ENCODE measurements at regions not wholly inside any gene's neighbourhood (a gene's known extent, or its start where the extent isn't known, plus 50 kb on each side); places are given as distances from the start of the nearest gene placed in this dataset.

- DNase-seq (ENCODE audit: low spot score), result no peak
- no peak for ATAC-seq (ENCODE audit: low FRiP score)
- no peak for TF ChIP-seq CTCF (IDR thresholded peaks at IDR 0.05)
These were observed 1043.4 kb downstream of the DIAPH3 start for GRCh38 chr13:59120297-59120843.

GRCh38 chr13:59121507-59121906 lies 1042.2 kb downstream of the DIAPH3 start:
- ATAC-seq (ENCODE audit: low FRiP score), result no peak
- no peak for DNase-seq (ENCODE audit: low spot score)
- TF ChIP-seq CTCF (IDR thresholded peaks at IDR 0.05), result no peak

GRCh38 chr13:59126474-59126873 lies 1037.3 kb downstream of the DIAPH3 start:
- DNase-seq (ENCODE audit: low spot score) (no peak), ATAC-seq (ENCODE audit: low FRiP score) (no peak)

GRCh38 chr13:59133903-59134302 lies 1029.8 kb downstream of the DIAPH3 start:
- no peak for ATAC-seq (ENCODE audit: low FRiP score)
- DNase-seq (ENCODE audit: low spot score), result no peak
- TF ChIP-seq CTCF (IDR thresholded peaks at IDR 0.05), result no peak

More at GRCh38 chr13:59126474-59126873, 1037.3 kb downstream of the DIAPH3 start:
- no peak for TF ChIP-seq CTCF (IDR thresholded peaks at IDR 0.05)

GRCh38 chr13:59144700-59145099 lies 1019.0 kb downstream of the DIAPH3 start:
- ATAC-seq (ENCODE audit: low FRiP score), result no peak
- no peak for DNase-seq (ENCODE audit: low spot score)
- TF ChIP-seq CTCF (IDR thresholded peaks at IDR 0.05), result no peak

GRCh38 chr13:59145381-59145780 lies 1018.3 kb downstream of the DIAPH3 start:
- DNase-seq (ENCODE audit: low spot score) (no peak), ATAC-seq (ENCODE audit: low FRiP score) (no peak)
- no peak for TF ChIP-seq CTCF (IDR thresholded peaks at IDR 0.05)

- no peak for TF ChIP-seq CTCF (IDR thresholded peaks at IDR 0.05)
- ATAC-seq (ENCODE audit: low FRiP score), result no peak
- no peak for DNase-seq (ENCODE audit: low spot score)
These were observed 1006.5 kb downstream of the DIAPH3 start for GRCh38 chr13:59157181-59157580.
